HCT116 (cell line): ENCODE measurements at regions not wholly inside any gene's neighbourhood (a gene's known extent, or its start where the extent isn't known, plus 50 kb on each side); places are given as distances from the start of the nearest gene placed in this dataset.

Experiments used
- ATAC-seq: fragments of 200-7000 bp; cut with Tn5 transposase; 2 replicates; pipeline ENCODE4 v1.9.1; 2020; ENCODE audit warnings: mild to moderate bottlenecking, moderate library complexity
- BruUV-seq: library from RNA; stranded (reverse); fragments of 400-500 nt; replicated peaks from 2 replicates; lab custom pipeline; 2021; lab: Mats Ljungman, UMichigan
- CTCF ChIA-PET: fragments of 300-600 bp; sonication (Branson Sonifier 250); formaldehyde crosslinking; loops from one replicate; lab custom pipeline; 2021; ENCODE audit warnings: antibody characterized with exemption; lab: Charles Lee
- POLR2A ChIA-PET: fragments of 300-600, 350-600 bp; sonication (Branson Sonifier 250); formaldehyde crosslinking; loops from one replicate; lab custom pipeline; 2021; ENCODE audit warnings: antibody characterized with exemption; lab: Charles Lee
- RAD21 ChIA-PET, 2 experiments: fragments of 300-600 bp; sonication (Branson Sonifier 250); formaldehyde crosslinking; loops; one replicate each; lab custom pipeline; 2023; ENCODE audit warnings: low total read pairs in 2 of 2; ENCODE audit not compliant: uncharacterized antibody in 2 of 2, unreplicated experiment in 2 of 2, low non-redundant PET in 1 of 2; lab: Charles Lee
- DNase-seq: peaks from one replicate; pipeline ENCODE4 v3.0.0-alpha.2; 2010; ENCODE audit warnings: low read depth, low spot score
- H2AFZ ChIP-seq: fragments of 200-600 bp; shearing (Covaris generic), sonication (generic); 2 replicates; pipeline ENCODE4 v1.6.1; 2017; ENCODE audit warnings: low read depth, mixed run types, mixed read lengths, antibody characterized with exemption, low read length; ENCODE audit not compliant: poor library complexity, severe bottlenecking
- H3K27ac ChIP-seq: 2 replicates; pipeline ENCODE4 v1.5.1; 2012; ENCODE audit warnings: low read depth, low read length
- H3K27me3 ChIP-seq: fragments of 200-600 bp; sonication (generic); 2 replicates; pipeline ENCODE4 v1.6.1; 2016; ENCODE audit warnings: mixed run types, low read length, mixed read lengths; ENCODE audit not compliant: insufficient read depth
- H3K36me3 ChIP-seq, 2 experiments: fragments of 200-500 bp in 1 of 2; fragments of 200-600 bp in 1 of 2; sonication (Bioruptor generic) in 1 of 2; sonication (generic) in 1 of 2; 2 replicates each; pipeline versions ENCODE4 v1.5.1 to v1.6.1; 2014 to 2016; ENCODE audit warnings: low read length in 2 of 2, inconsistent platforms in 1 of 2, mixed read lengths in 1 of 2, mixed run types in 1 of 2; ENCODE audit not compliant: insufficient read depth in 2 of 2, control insufficient read depth in 1 of 2
- H3K4me1 ChIP-seq, 2 experiments: fragments of 200-600 bp in 1 of 2; sonication (generic) in 1 of 2; 2 replicates each; pipeline versions ENCODE4 v1.5.1 to v1.6.1; 2012 to 2017; ENCODE audit warnings: low read length in 2 of 2, inconsistent platforms in 1 of 2, mild to moderate bottlenecking in 1 of 2, mixed read lengths in 1 of 2, mixed run types in 1 of 2, moderate library complexity in 1 of 2; ENCODE audit not compliant: insufficient read depth in 2 of 2, control insufficient read depth in 1 of 2
- H3K4me2 ChIP-seq: fragments of 200-600 bp; sonication (generic); 2 replicates; pipeline ENCODE4 v1.6.1; 2017; ENCODE audit warnings: mixed run types, low read length, mixed read lengths
- H3K4me3 ChIP-seq, 2 experiments: fragments of 200-600 bp in 1 of 2; sonication (generic) in 1 of 2; replicated peaks in 1 of 2; 2 replicates each; pipeline ENCODE4 v1.5.1; 2011 to 2016; ENCODE audit warnings: low read length in 2 of 2, control low read depth in 1 of 2, low read depth in 1 of 2, mild to moderate bottlenecking in 1 of 2, mixed read lengths in 1 of 2, mixed run types in 1 of 2
- H3K79me2 ChIP-seq: fragments of 200-600 bp; sonication (generic); 2 replicates; pipeline ENCODE4 v1.6.1; 2017; ENCODE audit warnings: mild to moderate bottlenecking, mixed run types, low read length, moderate library complexity, mixed read lengths; ENCODE audit not compliant: insufficient read depth
- H3K9ac ChIP-seq: fragments of 200-600 bp; sonication (generic); 2 replicates; pipeline ENCODE4 v1.6.1; 2016; ENCODE audit warnings: low read length, mixed read lengths
- H3K9me2 ChIP-seq: fragments of 200-600 bp; sonication (generic), shearing (Covaris generic); 2 replicates; pipeline ENCODE4 v1.6.1; 2017; ENCODE audit warnings: mixed run types, mild to moderate bottlenecking, moderate library complexity; ENCODE audit not compliant: insufficient read depth
- H3K9me3 ChIP-seq, 2 experiments: fragments of 200-500 bp in 1 of 2; fragments of 200-600 bp in 1 of 2; sonication (Bioruptor generic) in 1 of 2; sonication (generic) in 1 of 2; 2 replicates each; pipeline ENCODE4 v1.6.1; 2014 to 2017; ENCODE audit warnings: low read length in 2 of 2, mixed read lengths in 2 of 2, inconsistent platforms in 1 of 2, low read depth in 1 of 2, mild to moderate bottlenecking in 1 of 2, mixed run types in 1 of 2, moderate library complexity in 1 of 2; ENCODE audit not compliant: control insufficient read depth in 1 of 2, insufficient read depth in 1 of 2
- H4K20me1 ChIP-seq: fragments of 200-600 bp; sonication (generic), shearing (Covaris generic); 2 replicates; pipeline ENCODE4 v1.6.1; 2017; ENCODE audit warnings: mixed run types, mild to moderate bottlenecking, moderate library complexity; ENCODE audit not compliant: insufficient read depth
- CBX3 ChIP-seq: IDR thresholded peaks from 2 replicates; pipeline ENCODE4 v1.6.1; 2012; ENCODE audit warnings: low read depth
- EZH2phosphoT487 ChIP-seq: fragments of 200-600 bp; IDR thresholded peaks from 2 replicates; pipeline ENCODE4 v1.6.1; 2018; ENCODE audit warnings: antibody characterized with exemption, borderline replicate concordance
- JUND ChIP-seq: IDR thresholded peaks from 2 replicates; pipeline ENCODE4 v1.6.1; 2012
- RAD21 ChIP-seq: IDR thresholded peaks from 2 replicates; pipeline ENCODE4 v1.6.1; 2012; ENCODE audit warnings: low read depth, mild to moderate bottlenecking
- SP1 ChIP-seq: IDR thresholded peaks from 2 replicates; pipeline ENCODE4 v1.6.1; 2012; ENCODE audit warnings: low read depth
- SRF ChIP-seq: IDR thresholded peaks from 2 replicates; pipeline ENCODE4 v1.6.1; 2012; ENCODE audit warnings: low read depth
- YY1 ChIP-seq: IDR thresholded peaks from 2 replicates; pipeline ENCODE4 v1.6.1; 2011; ENCODE audit warnings: low read length, low read depth, moderate library complexity, mild to moderate bottlenecking; ENCODE audit not compliant: insufficient replicate concordance; ENCODE audit errors: extremely low read depth
- ZNF274 ChIP-seq: fragments of 200-500 bp; sonication (Bioruptor generic); IDR thresholded peaks from 2 replicates; pipeline ENCODE4 v1.6.1; 2014; ENCODE audit warnings: mild to moderate bottlenecking, low read depth, low read length, inconsistent platforms
- intact Hi-C: fragments of 100-400 bp; cut with micrococcal nuclease; formaldehyde crosslinking; loops from 2 replicates; pipeline ENCODE4 v1.10.0; 2022

DNA sequence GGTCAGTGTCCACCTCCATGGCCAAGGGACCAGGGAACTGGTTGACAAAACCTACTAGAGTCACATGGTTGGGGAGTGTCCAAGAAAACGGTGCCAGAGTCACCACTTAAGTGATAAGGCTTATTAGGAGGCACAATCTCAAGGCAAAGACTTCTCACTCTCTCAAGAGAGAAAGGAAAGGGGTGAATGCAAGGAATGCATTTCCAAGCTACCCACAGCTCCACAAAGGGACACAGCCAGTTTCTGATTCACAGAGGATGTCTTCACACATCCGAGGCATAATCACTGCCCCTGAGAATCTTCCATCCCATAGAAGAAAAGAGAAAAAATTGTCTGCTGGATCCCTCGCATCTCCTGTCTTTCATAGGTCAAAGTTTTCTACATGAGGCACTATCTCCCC, 269.3 kb downstream of the TNS1 start:
- no peaks in the 10 kb centered on the region for H3K79me2 ChIP-seq
- no TSS peak for BruUV-seq
- no peaks in the 10 kb centered on the region for H3K36me3 ChIP-seq
- no peak overlapping the region for H3K4me2 ChIP-seq
- peaks cover 32% of the 10 kb centered on the region for H3K27me3 ChIP-seq
- H3K4me3 ChIP-seq, result no peak overlapping the region
- no peaks in the 10 kb centered on the region for H3K4me1 ChIP-seq
- ChIA-PET POLR2A (no interaction called here), RAD21 (no interaction called here), CTCF (no interaction called here)
- intact Hi-C loops, result no loop called here
- no peak overlapping the region for H2AFZ ChIP-seq
- no peaks in the 10 kb centered on the region for H4K20me1 ChIP-seq
- DNase-seq (no peak), ATAC-seq (no peak)
- H3K9me3 ChIP-seq, result no peaks in the 10 kb centered on the region
- no peaks in the 10 kb centered on the region for H3K9me2 ChIP-seq
- no peak overlapping the region for H3K27ac ChIP-seq
- H3K9ac ChIP-seq, result no peak overlapping the region
- TF ChIP-seq RAD21 (no peak), CBX3 (no peak), YY1 (no peak), SP1 (no peak), EZH2phosphoT487 (no peak), SRF (no peak), ZNF274 (no peak)

DNA sequence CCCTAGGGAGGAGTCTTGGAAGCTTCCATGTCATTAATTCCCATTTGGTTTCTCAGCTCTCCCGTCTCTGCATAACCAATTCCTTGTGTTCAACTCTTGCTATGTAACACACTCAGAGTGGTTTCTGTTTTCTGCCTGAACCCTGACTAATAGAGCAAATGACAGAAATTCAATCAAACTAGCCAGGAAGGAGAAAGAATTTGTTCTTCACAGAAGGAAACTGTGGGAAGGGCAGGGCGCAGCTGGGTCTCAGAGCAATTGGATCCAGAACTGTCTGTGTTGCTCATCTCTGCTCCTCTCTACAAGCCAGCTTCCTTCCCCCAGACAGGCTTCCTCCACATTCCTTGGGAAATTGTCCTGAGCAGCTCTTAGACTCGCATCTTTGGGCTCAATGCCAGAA, 269.8 kb downstream of the TNS1 start:
- ChIA-PET RAD21 (no interaction called here), CTCF (interaction anchor here (0.5 to 1.2 kb wide), 2 partner anchors 20 to 49 kb away, joined by 3 read pairs; no protein-coding TSS in a partner anchor), POLR2A (no interaction called here)
- no peak for DNase-seq
- peaks cover 32% of the 10 kb centered on the region for H3K27me3 ChIP-seq
- no peak overlapping the region for H3K9ac ChIP-seq
- BruUV-seq, result no TSS peak
- no peak overlapping the region for H3K4me2 ChIP-seq
- no peak overlapping the region for H3K4me3 ChIP-seq
- no peaks in the 10 kb centered on the region for H3K36me3 ChIP-seq
- H2AFZ ChIP-seq, result no peak overlapping the region
- no peak for TF ChIP-seq JUND
- no peak for ATAC-seq
- no peaks in the 10 kb centered on the region for H3K79me2 ChIP-seq
- H3K4me1 ChIP-seq, result no peaks in the 10 kb centered on the region
- intact Hi-C loops, result no loop called here
- H3K9me2 ChIP-seq, result no peaks in the 10 kb centered on the region
- no peak overlapping the region for H3K27ac ChIP-seq
- H3K9me3 ChIP-seq, result no peaks in the 10 kb centered on the region
- no peaks in the 10 kb centered on the region for H4K20me1 ChIP-seq
